Ovary (tissue), 7 donors: ENCODE measurements at regions not wholly inside any gene's neighbourhood (a gene's known extent, or its start where the extent isn't known, plus 50 kb on each side); places are given as distances from the start of the nearest gene placed in this dataset.

Source experiments
- DNase-seq, 5 donors: peaks; one replicate each; pipeline ENCODE4 v3.0.0-alpha.2; 2019 to 2020
- H3K27ac ChIP-seq, 2 donors: fragments of 200-600 bp; one replicate each; pipeline versions ENCODE4 v1.5.1 to v1.8.0; 2019 to 2022
- H3K27me3 ChIP-seq: fragments of 200-600 bp; one replicate; pipeline ENCODE4 v1.8.0; 2022
- H3K36me3 ChIP-seq: fragments of 200-600 bp; sonication (generic); one replicate; pipeline ENCODE4 v1.5.1; 2019
- H3K4me1 ChIP-seq: one replicate; pipeline ENCODE4 v1.8.1; 2013; ENCODE audit warnings: mild to moderate bottlenecking, moderate library complexity; ENCODE audit not compliant: insufficient read depth
- H3K4me3 ChIP-seq: fragments of 200-600 bp; sonication (generic); one replicate; pipeline ENCODE4 v1.5.1; 2017
- H3K9me3 ChIP-seq, 2 donors: fragments of 200-600 bp in 1 of 2; sonication (generic) in 1 of 2; one replicate each; pipeline versions ENCODE4 v1.5.1 to v1.8.1; 2013 to 2019; ENCODE audit warnings: mild to moderate bottlenecking in 1 of 2, moderate library complexity in 1 of 2
- CTCF ChIP-seq, 3 donors: fragments of 450-650 bp in 2 of 3; fragments of 200-600 bp in 1 of 3; IDR thresholded peaks; one replicate each; pipeline versions ENCODE4 v1.5.1 to v1.8.0; 2016 to 2022; ENCODE audit warnings: antibody characterized with exemption in 3 of 3, mild to moderate bottlenecking in 1 of 3
- EP300 ChIP-seq: sonication (generic); formaldehyde crosslinking; IDR thresholded peaks from one replicate; pipeline ENCODE4 v1.6.1; 2017; ENCODE audit warnings: antibody characterized with exemption
- POLR2A ChIP-seq: fragments of 450-650 bp; IDR thresholded peaks from one replicate; pipeline ENCODE4 v1.6.1; 2017; ENCODE audit warnings: antibody characterized with exemption, mild to moderate bottlenecking, moderate library complexity
- WGBS, 3 donors: extraction: QIAGEN DNeasy Blood & Tissue Kit in 1 of 3; methylation state at CpG; one replicate each; pipeline versions ENCODE4 v1.1.5 to v1.1.7; 2013 to 2017; 5-methylcytosine and 5-hydroxymethylcytosine counted together
- intact Hi-C, 4 donors: fragments of 100-400 bp; cut with DNase I; formaldehyde crosslinking; loops; one replicate each; pipeline versions ENCODE4 v1.11.0 to v1.15.1; 2022 to 2023
- donor health status: DM: no; HTN: no; CAD: no; lungs with moderate emphysema.
- donor health status: DM: no; HTN: no; CAD: no.
- donor health status: Bipolar disorder and iron deficiency.
- donor health status: DM: no; HTN: no; CAD: no.
- donor health status: DM: yes; HTN: yes; CAD: no.

- Histone ChIP-seq H3K27me3 (no peaks in the 10 kb centered on the region), H3K9me3 (no peaks in the 10 kb centered on the region), H3K4me1 (no peaks in the 10 kb centered on the region), H3K27ac (no peak overlapping the region), H3K36me3 (no peaks in the 10 kb centered on the region), H3K4me3 (no peak overlapping the region)
- TF ChIP-seq CTCF (IDR thresholded peaks at IDR 0.05), result no peak
- TF ChIP-seq POLR2A, result no peak
- TF ChIP-seq EP300, result no peak
- WGBS, 3 donors, result 73 to 80% (median 79%) methylated on average over 14 of the region's 14 CpGs
- no peak for DNase-seq
- intact Hi-C loops, result no loop called here
Observed at GRCh38 chr1:18535391-18536210, 54.9 kb downstream of the KLHDC7A start.

DNA sequence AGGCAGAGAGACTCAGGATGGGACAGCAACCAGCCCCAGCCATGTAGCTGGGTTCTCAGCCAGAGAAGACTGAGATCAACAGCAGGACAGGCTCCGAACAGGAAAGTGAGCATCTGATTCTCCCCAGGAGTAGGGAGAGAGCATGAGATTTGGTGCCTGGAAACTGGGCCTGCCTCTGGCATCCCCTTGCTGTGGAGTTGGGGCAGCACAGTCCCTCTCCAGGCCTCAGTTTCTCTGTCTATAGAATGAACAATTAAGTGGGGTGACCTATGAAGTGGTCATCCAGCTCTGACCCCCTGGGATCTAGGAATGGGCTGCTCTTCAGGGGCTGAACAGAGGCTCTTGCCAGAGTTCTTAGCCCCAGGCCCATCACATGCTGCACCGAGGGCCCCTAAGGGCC lies 55.6 kb downstream of the KLHDC7A start:
- Histone ChIP-seq H3K9me3 (no peaks in the 10 kb centered on the region), H3K4me1 (no peaks in the 10 kb centered on the region), H3K27me3 (no peaks in the 10 kb centered on the region), H3K4me3 (no peak overlapping the region), H3K27ac (no peak overlapping the region), H3K36me3 (no peaks in the 10 kb centered on the region)
- no peak for TF ChIP-seq CTCF (IDR thresholded peaks at IDR 0.05)
- no peak for TF ChIP-seq POLR2A
- no peak for TF ChIP-seq EP300
- intact Hi-C loops, result no loop called here
- no peak for DNase-seq
- 89 to 92% (median 91%) methylated on average over 2 of the region's 2 CpGs for WGBS, 3 donors

- 82 to 89% (median 87%) methylated on average over 9 of the region's 9 CpGs for WGBS, 3 donors
- intact Hi-C loops, result no loop called here
- DNase-seq, result peak in 1 of 5 donors; percentile 0
- TF ChIP-seq POLR2A (no peak), CTCF (IDR thresholded peaks at IDR 0.05) (no peak), EP300 (no peak)
- Histone ChIP-seq H3K9me3 (no peaks in the 10 kb centered on the region), H3K4me1 (no peaks in the 10 kb centered on the region), H3K27me3 (no peaks in the 10 kb centered on the region), H3K36me3 (no peaks in the 10 kb centered on the region), H3K27ac (no peak overlapping the region), H3K4me3 (no peak overlapping the region)
Observed at GRCh38 chr1:18536915-18537314, 56.2 kb downstream of the KLHDC7A start.

DNA sequence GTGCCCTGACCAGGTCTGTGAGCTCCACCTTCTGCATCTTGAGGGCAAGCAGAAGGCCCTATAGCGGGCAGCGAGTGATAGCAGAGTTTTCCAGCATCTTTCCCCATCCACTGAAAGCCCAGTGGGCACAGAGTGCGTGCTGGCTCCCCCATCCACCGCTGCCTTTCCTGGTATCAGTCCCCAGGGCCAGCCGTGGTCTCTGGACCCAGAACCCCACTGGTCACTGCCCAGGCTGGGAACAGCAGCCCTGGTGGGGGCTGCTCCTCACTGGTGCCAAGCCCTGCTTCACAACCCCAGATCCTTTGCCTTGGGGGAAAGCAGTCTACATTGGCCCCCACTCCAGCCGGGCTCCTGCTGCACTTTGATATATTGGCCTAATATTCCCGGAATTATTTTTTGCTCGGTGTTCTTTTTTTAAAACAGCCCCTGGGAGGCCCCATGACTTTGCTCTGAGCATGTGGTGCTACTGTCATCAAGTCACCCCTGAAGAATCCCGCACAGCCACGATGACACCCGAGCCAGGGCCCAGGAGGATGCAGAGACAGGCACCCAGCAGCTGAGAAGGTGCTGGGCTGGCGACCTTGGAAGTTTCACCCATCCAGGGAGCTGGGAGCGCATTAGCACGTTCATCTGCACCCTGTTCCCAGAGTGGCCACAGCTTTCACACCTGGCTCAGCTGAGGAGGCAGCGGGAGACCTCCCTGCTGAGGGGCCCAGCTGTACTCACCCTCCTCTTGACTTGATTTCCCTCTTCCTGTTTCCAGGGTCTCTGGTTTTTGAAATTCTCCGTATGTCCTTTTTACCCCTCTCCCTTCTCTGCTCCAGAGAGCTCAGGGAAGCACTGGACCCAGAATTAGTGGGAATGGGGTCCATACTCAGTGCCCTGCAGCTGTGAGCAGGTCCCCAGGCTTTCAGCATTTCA lies 56.9 kb downstream of the KLHDC7A start:
- 72 to 75% (median 74%) methylated on average over 16 of the region's 16 CpGs for WGBS, 3 donors
- Histone ChIP-seq H3K4me3 (no peak overlapping the region), H3K9me3 (no peaks in the 10 kb centered on the region), H3K27me3 (no peaks in the 10 kb centered on the region), H3K36me3 (no peaks in the 10 kb centered on the region), H3K27ac (no peak overlapping the region), H3K4me1 (no peaks in the 10 kb centered on the region)
- intact Hi-C loops, result no loop called here
- TF ChIP-seq CTCF (IDR thresholded peaks at IDR 0.05) (no peak), EP300 (no peak), POLR2A (no peak)
- peak in 1 of 5 donors; percentile 1 for DNase-seq
